ENCODE measurements at regions not wholly inside any gene's neighbourhood (a gene's known extent, or its start where the extent isn't known, plus 50 kb on each side); places are given as distances from the start of the nearest gene placed in this dataset.
"Not testable (repeated sequence)": the region's sequence is repeated elsewhere in the genome, so short reads cannot be mapped to it uniquely, and the experiment has no call there.

- no peak for DNase-seq
- Mint-ChIP-seq H3K4me3 (no peak overlapping the region), H3K9me3 (peaks cover 4% of the 10 kb centered on the region; the same call in 1 of the 2 replicates), H3K36me3 (ENCODE audit: low read depth) (0 out of 2 replicates have a peak, but pooled peaks cover 4% of the 10 kb centered on the region), H3K4me1 (ENCODE audit: low read depth) (peaks cover 7% of the 10 kb centered on the region; the same call in 1 of the 2 replicates), H3K27ac (no peak overlapping the region), H3K27me3 (ENCODE audit: insufficient read depth) (peaks cover 3% of the 10 kb centered on the region)
- TF ChIP-seq CTCF (IDR thresholded peaks at IDR 0.05) = no peak
These were observed 143.4 kb upstream of the BCL6 start for GRCh38 chr3:187888701-187889100.

GRCh38 chr3:187889106-187889505, 143.8 kb upstream of the BCL6 start:
- DNase-seq = no peak
- peaks cover 3% of the 10 kb centered on the region for H3K27me3 Mint-ChIP-seq (ENCODE audit: insufficient read depth)
- H3K27ac Mint-ChIP-seq = no peak overlapping the region
- no peak for TF ChIP-seq CTCF (IDR thresholded peaks at IDR 0.05)
- 0 out of 2 replicates have a peak, but pooled peaks cover 4% of the 10 kb centered on the region for H3K36me3 Mint-ChIP-seq (ENCODE audit: low read depth)
- H3K4me1 Mint-ChIP-seq (ENCODE audit: low read depth) = peaks cover 7% of the 10 kb centered on the region; the same call in 1 of the 2 replicates
- peaks cover 4% of the 10 kb centered on the region; the same call in 1 of the 2 replicates for H3K9me3 Mint-ChIP-seq
- no peak overlapping the region for H3K4me3 Mint-ChIP-seq

GRCh38 chr3:187889601-187890404, 144.5 kb upstream of the BCL6 start:
- H3K4me3 Mint-ChIP-seq = peak overlapping the region; percentile 8; the same call in 1 of the 2 replicates
- H3K27ac Mint-ChIP-seq = no peak overlapping the region

GRCh38 chr3:187890405-187890752, 145.1 kb upstream of the BCL6 start:
- H3K27me3 Mint-ChIP-seq (ENCODE audit: insufficient read depth); DNase-seq; H3K27ac Mint-ChIP-seq; H3K36me3 Mint-ChIP-seq (ENCODE audit: low read depth); H3K4me1 Mint-ChIP-seq (ENCODE audit: low read depth); H3K4me3 Mint-ChIP-seq; H3K9me3 Mint-ChIP-seq: not testable (repeated sequence)

More at GRCh38 chr3:187889601-187890404, 144.5 kb upstream of the BCL6 start:
- Mint-ChIP-seq H3K36me3 (ENCODE audit: low read depth) (0 out of 2 replicates have a peak, but pooled peaks cover 4% of the 10 kb centered on the region), H3K4me1 (ENCODE audit: low read depth) (peaks cover 7% of the 10 kb centered on the region; the same call in 1 of the 2 replicates), H3K9me3 (peaks cover 4% of the 10 kb centered on the region; the same call in 1 of the 2 replicates), H3K27me3 (ENCODE audit: insufficient read depth) (peaks cover 3% of the 10 kb centered on the region)
- TF ChIP-seq CTCF (IDR thresholded peaks at IDR 0.05) = no peak
- no peak for DNase-seq

- no peak for TF ChIP-seq CTCF (IDR thresholded peaks at IDR 0.05)
- no peak for DNase-seq
- H3K27me3 Mint-ChIP-seq (ENCODE audit: insufficient read depth) = peaks cover 2% of the 10 kb centered on the region
- no peak overlapping the region for H3K27ac Mint-ChIP-seq
- no peaks in the 10 kb centered on the region for H3K4me1 Mint-ChIP-seq (ENCODE audit: low read depth)
- 0 out of 2 replicates have a peak, but pooled peaks cover 2% of the 10 kb centered on the region for H3K36me3 Mint-ChIP-seq (ENCODE audit: low read depth)
- H3K9me3 Mint-ChIP-seq = no peaks in the 10 kb centered on the region
- H3K4me3 Mint-ChIP-seq = no peak overlapping the region
These were observed 151.4 kb upstream of the BCL6 start for GRCh38 chr3:187896646-187897045.

- Mint-ChIP-seq H3K36me3 (ENCODE audit: low read depth) (no peaks in the 10 kb centered on the region), H3K9me3 (no peaks in the 10 kb centered on the region), H3K27ac (no peak overlapping the region), H3K4me1 (ENCODE audit: low read depth) (no peaks in the 10 kb centered on the region), H3K27me3 (ENCODE audit: insufficient read depth) (peaks cover 2% of the 10 kb centered on the region), H3K4me3 (no peak overlapping the region)
- DNase-seq = no peak
- no peak for TF ChIP-seq CTCF (IDR thresholded peaks at IDR 0.05)
These were observed 154.0 kb upstream of the BCL6 start for GRCh38 chr3:187899246-187899645.
